ENCODE measurements at regions not wholly inside any gene's neighbourhood (a gene's known extent, or its start where the extent isn't known, plus 50 kb on each side); places are given as distances from the start of the nearest gene placed in this dataset.
A peak's percentile ranks its signal among the peaks of the same experiment; 100 is the strongest.

- Histone ChIP-seq H3K27ac (no peak overlapping the region), H3K36me3 (no peaks in the 10 kb centered on the region), H3K4me1 (peaks cover 4% of the 10 kb centered on the region), H3K27me3 (no peaks in the 10 kb centered on the region), H3K4me3 (no peak overlapping the region), H3K9me3 (no peaks in the 10 kb centered on the region)
- TF ChIP-seq CTCF (IDR thresholded peaks at IDR 0.05): no peak
- TF ChIP-seq POLR2AphosphoS5 (IDR thresholded peaks at IDR 0.05): no peak
- TF ChIP-seq EP300 (IDR thresholded peaks at IDR 0.05): no peak
- no peak for TF ChIP-seq POLR2A (IDR thresholded peaks at IDR 0.05)
- no peak for DNase-seq (ENCODE audit: low spot score in 2 of 2)
Observed at GRCh38 chr4:137707102-137707620, 174.9 kb upstream of the PCDH18 start.

GRCh38 chr4:137705171-137705783 is 173.0 kb upstream of the PCDH18 start:
- no peak overlapping the region for H3K4me3 ChIP-seq

GRCh38 chr4:137703195-137703594 is 170.9 kb upstream of the PCDH18 start:
- H3K4me1 ChIP-seq: peaks cover 6% of the 10 kb centered on the region
- H3K27me3 ChIP-seq: no peaks in the 10 kb centered on the region
- no peak overlapping the region for H3K27ac ChIP-seq

More at GRCh38 chr4:137705171-137705783, 173.0 kb upstream of the PCDH18 start:
- no peak for TF ChIP-seq POLR2AphosphoS5 (IDR thresholded peaks at IDR 0.05)
- no peak for TF ChIP-seq EP300 (IDR thresholded peaks at IDR 0.05)
- no peak for TF ChIP-seq CTCF (IDR thresholded peaks at IDR 0.05)
- TF ChIP-seq POLR2A (IDR thresholded peaks at IDR 0.05): no peak
- H3K4me1 ChIP-seq: peaks cover 6% of the 10 kb centered on the region
- WGBS: 23% methylated on average over 3 of the region's 3 CpGs
- H3K9me3 ChIP-seq: no peaks in the 10 kb centered on the region
- DNase-seq (ENCODE audit: low spot score in 2 of 2): no peak
- no peaks in the 10 kb centered on the region for H3K27me3 ChIP-seq
- peak overlapping the region; percentile 49 for H3K27ac ChIP-seq
- H3K36me3 ChIP-seq: no peaks in the 10 kb centered on the region

GRCh38 chr4:137702512-137702911 is 170.2 kb upstream of the PCDH18 start:
- H3K27ac ChIP-seq: no peak overlapping the region
- WGBS: 40% methylated on average over 2 of the region's 2 CpGs
- H3K4me3 ChIP-seq: no peak overlapping the region
- TF ChIP-seq CTCF (IDR thresholded peaks at IDR 0.05) (no peak), POLR2AphosphoS5 (IDR thresholded peaks at IDR 0.05) (no peak)
- no peaks in the 10 kb centered on the region for H3K36me3 ChIP-seq
- no peak for DNase-seq (ENCODE audit: low spot score in 2 of 2)
- H3K27me3 ChIP-seq: no peaks in the 10 kb centered on the region
- H3K4me1 ChIP-seq: peaks cover 6% of the 10 kb centered on the region
- no peaks in the 10 kb centered on the region for H3K9me3 ChIP-seq

More at GRCh38 chr4:137703195-137703594, 170.9 kb upstream of the PCDH18 start:
- Histone ChIP-seq H3K4me3 (no peak overlapping the region), H3K36me3 (no peaks in the 10 kb centered on the region), H3K9me3 (no peaks in the 10 kb centered on the region)
- TF ChIP-seq CTCF (IDR thresholded peaks at IDR 0.05): no peak
- no peak for TF ChIP-seq POLR2A (IDR thresholded peaks at IDR 0.05)
- no peak for TF ChIP-seq EP300 (IDR thresholded peaks at IDR 0.05)
- TF ChIP-seq POLR2AphosphoS5 (IDR thresholded peaks at IDR 0.05): no peak
- no peak for DNase-seq (ENCODE audit: low spot score in 2 of 2)

- TF ChIP-seq POLR2A (IDR thresholded peaks at IDR 0.05) (no peak), EP300 (IDR thresholded peaks at IDR 0.05) (no peak), POLR2AphosphoS5 (IDR thresholded peaks at IDR 0.05) (no peak), CTCF (IDR thresholded peaks at IDR 0.05) (no peak)
- no peak for DNase-seq (ENCODE audit: low spot score in 2 of 2)
- no peak overlapping the region for H3K27ac ChIP-seq
- H3K4me3 ChIP-seq: no peak overlapping the region
- H3K4me1 ChIP-seq: peaks cover 6% of the 10 kb centered on the region
- 95% methylated on average over 1 of the region's 1 CpG for WGBS
- H3K27me3 ChIP-seq: no peaks in the 10 kb centered on the region
- no peaks in the 10 kb centered on the region for H3K36me3 ChIP-seq
- no peaks in the 10 kb centered on the region for H3K9me3 ChIP-seq
Observed at GRCh38 chr4:137701401-137701800, 169.1 kb upstream of the PCDH18 start.

Measured in suprapubic skin (tissue), 4 donors.